A673 (cell line): ENCODE measurements at regions not wholly inside any gene's neighbourhood (a gene's known extent, or its start where the extent isn't known, plus 50 kb on each side); places are given as distances from the start of the nearest gene placed in this dataset.

Source experiments
- BruUV-seq: library from RNA; stranded (reverse); fragments of 400-500 nt; replicated peaks from 2 replicates; lab custom pipeline; 2021; lab: Mats Ljungman, UMichigan
- CTCF ChIA-PET: fragments of 300-600 bp; sonication (Branson Sonifier 250); formaldehyde crosslinking; loops from one replicate; lab custom pipeline; 2022; ENCODE audit warnings: antibody characterized with exemption; lab: Charles Lee
- POLR2A ChIA-PET: fragments of 300-600 bp; sonication (Branson Sonifier 250); formaldehyde crosslinking; loops from one replicate; lab custom pipeline; 2022; ENCODE audit warnings: antibody characterized with exemption; ENCODE audit not compliant: low non-redundant PET; lab: Charles Lee
- DNase-seq: peaks from one replicate; pipeline ENCODE4 v3.0.0-alpha.2; 2015; ENCODE audit warnings: low spot score
- H3K27ac ChIP-seq: fragments of 200-600 bp; sonication (generic); 2 replicates; pipeline ENCODE4 v1.5.1; 2016; ENCODE audit warnings: mixed run types, low read depth, mild to moderate bottlenecking, mixed read lengths, antibody characterized with exemption, low read length; ENCODE audit not compliant: poor library complexity, severe bottlenecking
- H3K27me3 ChIP-seq: fragments of 200-600 bp; sonication (generic); replicated peaks from 2 replicates; pipeline ENCODE4 v1.6.1; 2017; ENCODE audit warnings: mixed run types, low read depth, mild to moderate bottlenecking, mixed read lengths, antibody characterized with exemption, low read length; ENCODE audit not compliant: insufficient read depth, poor library complexity
- H3K36me3 ChIP-seq: fragments of 200-600 bp; sonication (generic); 2 replicates; pipeline ENCODE4 v1.6.1; 2016; ENCODE audit warnings: mixed run types, mild to moderate bottlenecking, mixed read lengths, antibody characterized with exemption, low read length; ENCODE audit not compliant: insufficient read depth, poor library complexity, severe bottlenecking
- H3K4me1 ChIP-seq: fragments of 200-600 bp; sonication (generic); 2 replicates; pipeline ENCODE4 v1.6.1; 2017; ENCODE audit warnings: mixed run types, mild to moderate bottlenecking, mixed read lengths, antibody characterized with exemption, low read length; ENCODE audit not compliant: insufficient read depth, poor library complexity, severe bottlenecking
- H3K4me3 ChIP-seq: fragments of 200-600 bp; sonication (generic); 2 replicates; pipeline ENCODE4 v1.5.1; 2016; ENCODE audit warnings: low read depth, mixed run types, mild to moderate bottlenecking, mixed read lengths, low read length; ENCODE audit not compliant: poor library complexity, severe bottlenecking
- H3K9me3 ChIP-seq: fragments of 200-600 bp; sonication (generic); 2 replicates; pipeline ENCODE4 v1.6.1; 2016; ENCODE audit warnings: mixed run types, low read depth, mild to moderate bottlenecking, mixed read lengths, antibody characterized with exemption, low read length; ENCODE audit not compliant: poor library complexity, severe bottlenecking
- CTCF ChIP-seq: fragments of 300-800, 200-600 bp; sonication (generic); conservative IDR thresholded peaks from 2 replicates; pipeline ENCODE4 v1.5.1; 2017; ENCODE audit warnings: low read depth, mild to moderate bottlenecking, antibody characterized with exemption, low read length, moderate library complexity, mixed read lengths
- EZH2 ChIP-seq: fragments of 200-600 bp; sonication (generic); IDR thresholded peaks from 2 replicates; pipeline ENCODE4 v1.6.1; 2017; ENCODE audit warnings: borderline replicate concordance, low read depth, mild to moderate bottlenecking, mixed read lengths, antibody characterized with exemption, low read length; ENCODE audit not compliant: poor library complexity, severe bottlenecking
- intact Hi-C: fragments of 100-400 bp; cut with micrococcal nuclease; formaldehyde crosslinking; loops from one replicate; pipeline ENCODE4 v1.10.0; 2022; ENCODE audit not compliant: unreplicated experiment

GRCh38 chr9:2384741-2385140 is 236.8 kb upstream of the VLDLR start:
- no peaks in the 10 kb centered on the region for H3K36me3 ChIP-seq
- no peak for DNase-seq
- no peaks in the 10 kb centered on the region for H3K4me1 ChIP-seq
- H3K4me3 ChIP-seq: no peak overlapping the region
- intact Hi-C loops: no loop called here
- no TSS peak for BruUV-seq
- CTCF ChIA-PET: no interaction called here
- POLR2A ChIA-PET: no interaction called here
- no peak overlapping the region for H3K27ac ChIP-seq
- no peaks in the 10 kb centered on the region for H3K9me3 ChIP-seq
- TF ChIP-seq EZH2 (no peak), CTCF (no peak)
- H3K27me3 ChIP-seq: peaks cover 10% of the 10 kb centered on the region

- no TSS peak for BruUV-seq
- ChIA-PET POLR2A (interaction anchor here (0.6 kb wide), 1 partner anchor 1692 kb away, joined by 3 read pairs; no protein-coding TSS in a partner anchor), CTCF (no interaction called here)
- Histone ChIP-seq H3K4me1 (no peaks in the 10 kb centered on the region), H3K27me3 (peaks cover 10% of the 10 kb centered on the region), H3K4me3 (no peak overlapping the region), H3K9me3 (no peaks in the 10 kb centered on the region), H3K36me3 (no peaks in the 10 kb centered on the region), H3K27ac (no peak overlapping the region)
- intact Hi-C loops: no loop called here
- DNase-seq: no peak
- TF ChIP-seq EZH2 (no peak), CTCF (no peak)
Observed at GRCh38 chr9:2385746-2386145, 235.8 kb upstream of the VLDLR start.

GRCh38 chr9:2386566-2386965 is 235.0 kb upstream of the VLDLR start:
- intact Hi-C loops: no loop called here
- CTCF ChIA-PET: no interaction called here
- POLR2A ChIA-PET: interaction anchor here (0.6 kb wide), 1 partner anchor 70 kb away, joined by 11 read pairs; no protein-coding TSS in a partner anchor
- Histone ChIP-seq H3K4me3 (no peak overlapping the region), H3K4me1 (no peaks in the 10 kb centered on the region), H3K27me3 (peaks cover 6% of the 10 kb centered on the region), H3K27ac (no peak overlapping the region), H3K9me3 (no peaks in the 10 kb centered on the region), H3K36me3 (no peaks in the 10 kb centered on the region)
- no TSS peak for BruUV-seq
- DNase-seq: no peak
- TF ChIP-seq CTCF (no peak), EZH2 (no peak)
